ENCODE measurements at regions not wholly inside any gene's neighbourhood (a gene's known extent, or its start where the extent isn't known, plus 50 kb on each side); places are given as distances from the start of the nearest gene placed in this dataset.

DNA sequence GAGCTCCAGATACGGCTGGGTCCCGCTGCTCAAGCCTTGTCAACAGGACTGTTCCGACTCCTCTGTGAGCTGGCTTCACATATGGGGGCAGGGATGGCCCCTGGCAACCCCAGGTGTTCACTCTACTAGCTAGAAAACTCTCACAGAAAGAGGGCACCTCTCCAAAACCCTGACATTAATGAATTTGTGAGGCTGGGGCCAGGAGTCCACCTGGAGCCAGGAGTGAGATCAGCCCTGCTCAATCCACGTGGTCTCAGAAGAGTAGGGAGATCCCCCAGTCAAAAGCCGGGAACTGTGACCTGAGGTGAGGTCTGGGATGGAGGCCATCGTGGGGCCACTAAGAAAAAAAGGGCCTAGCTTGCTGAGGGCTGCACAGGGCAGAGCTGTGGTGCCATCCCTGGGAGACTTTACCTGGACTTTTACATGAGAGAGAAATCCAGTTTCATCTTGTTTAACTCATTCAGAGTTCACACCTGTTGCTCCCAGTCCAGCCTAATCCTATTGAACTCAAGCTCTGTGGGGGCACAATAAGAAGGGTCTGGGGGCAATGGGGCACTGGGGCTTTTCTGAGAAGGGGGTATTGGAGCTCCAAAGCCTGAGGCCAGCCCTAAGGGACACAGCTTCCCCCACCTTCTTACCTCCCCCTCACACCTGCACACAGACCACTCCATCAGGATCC lies 144.3 kb upstream of the MLN start:
- H3K9me3 Mint-ChIP-seq: no peaks in the 10 kb centered on the region
- intact Hi-C loops (cut with micrococcal nuclease): no loop called here
- CTCF ChIA-PET: interaction anchor here (0.6 to 1.3 kb wide), 3 partner anchors 11 to 204 kb away, joined by 3 read pairs; no protein-coding TSS in a partner anchor
- no peak for DNase-seq
- no peak overlapping the region for H3K27ac Mint-ChIP-seq
- H3K4me3 Mint-ChIP-seq: no peak overlapping the region
- no peaks in the 10 kb centered on the region for H3K4me1 Mint-ChIP-seq (ENCODE audit: low read depth)
- no peaks in the 10 kb centered on the region for H3K36me3 Mint-ChIP-seq (ENCODE audit: low read depth)
- no peaks in the 10 kb centered on the region for H3K27me3 Mint-ChIP-seq (ENCODE audit: low read depth)

DNA sequence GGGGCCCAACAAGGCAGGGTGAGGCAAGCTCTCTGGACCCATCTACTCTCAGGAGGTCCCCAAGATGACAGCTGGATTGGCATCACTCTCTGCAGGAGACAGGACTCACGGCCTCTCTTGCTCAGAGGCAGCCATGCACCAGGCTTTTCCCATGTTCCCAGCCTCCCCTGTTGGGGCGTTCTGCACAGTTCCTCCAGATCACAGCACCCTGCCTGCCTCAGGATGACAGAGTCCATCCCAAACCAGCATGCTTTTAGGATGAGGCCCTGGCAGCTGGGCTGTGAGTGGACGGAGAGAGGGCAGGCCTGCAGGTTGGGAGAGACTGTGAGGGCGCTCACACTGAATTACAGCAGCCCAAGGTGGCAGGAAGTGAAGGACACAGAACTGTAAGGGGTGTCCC lies 143.2 kb upstream of the MLN start:
- no peak overlapping the region for H3K27ac Mint-ChIP-seq
- no peaks in the 10 kb centered on the region for H3K9me3 Mint-ChIP-seq
- H3K27me3 Mint-ChIP-seq (ENCODE audit: low read depth): no peaks in the 10 kb centered on the region
- H3K4me1 Mint-ChIP-seq (ENCODE audit: low read depth): no peaks in the 10 kb centered on the region
- intact Hi-C loops (cut with micrococcal nuclease): no loop called here
- no peak overlapping the region for H3K4me3 Mint-ChIP-seq
- no peaks in the 10 kb centered on the region for H3K36me3 Mint-ChIP-seq (ENCODE audit: low read depth)
- CTCF ChIA-PET: no interaction called here
- no peak for DNase-seq

DNA sequence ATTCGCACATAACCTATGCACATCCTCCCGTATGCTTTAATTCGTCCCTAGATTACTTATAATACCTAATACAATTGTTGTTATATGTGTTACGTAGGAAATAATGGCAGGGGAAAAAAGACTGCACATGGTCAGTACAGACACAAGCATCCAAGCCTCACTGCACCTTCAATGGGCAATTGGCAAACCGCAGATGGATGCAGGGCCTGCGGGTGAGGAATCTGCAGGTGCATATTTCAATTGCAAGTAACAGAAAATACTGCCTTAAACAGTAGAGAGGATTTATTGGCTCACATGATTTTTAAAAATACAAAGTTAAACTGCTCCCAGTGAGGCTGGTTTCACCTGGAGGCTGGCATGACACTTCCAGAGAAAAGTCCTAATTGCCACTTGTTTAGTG lies 142.1 kb upstream of the MLN start:
- Mint-ChIP-seq H3K27me3 (ENCODE audit: low read depth) (no peaks in the 10 kb centered on the region), H3K4me1 (ENCODE audit: low read depth) (no peaks in the 10 kb centered on the region), H3K4me3 (no peak overlapping the region), H3K36me3 (ENCODE audit: low read depth) (no peaks in the 10 kb centered on the region), H3K27ac (no peak overlapping the region), H3K9me3 (no peaks in the 10 kb centered on the region)
- DNase-seq: no peak
- CTCF ChIA-PET: no interaction called here
- intact Hi-C loops (cut with micrococcal nuclease): no loop called here

DNA sequence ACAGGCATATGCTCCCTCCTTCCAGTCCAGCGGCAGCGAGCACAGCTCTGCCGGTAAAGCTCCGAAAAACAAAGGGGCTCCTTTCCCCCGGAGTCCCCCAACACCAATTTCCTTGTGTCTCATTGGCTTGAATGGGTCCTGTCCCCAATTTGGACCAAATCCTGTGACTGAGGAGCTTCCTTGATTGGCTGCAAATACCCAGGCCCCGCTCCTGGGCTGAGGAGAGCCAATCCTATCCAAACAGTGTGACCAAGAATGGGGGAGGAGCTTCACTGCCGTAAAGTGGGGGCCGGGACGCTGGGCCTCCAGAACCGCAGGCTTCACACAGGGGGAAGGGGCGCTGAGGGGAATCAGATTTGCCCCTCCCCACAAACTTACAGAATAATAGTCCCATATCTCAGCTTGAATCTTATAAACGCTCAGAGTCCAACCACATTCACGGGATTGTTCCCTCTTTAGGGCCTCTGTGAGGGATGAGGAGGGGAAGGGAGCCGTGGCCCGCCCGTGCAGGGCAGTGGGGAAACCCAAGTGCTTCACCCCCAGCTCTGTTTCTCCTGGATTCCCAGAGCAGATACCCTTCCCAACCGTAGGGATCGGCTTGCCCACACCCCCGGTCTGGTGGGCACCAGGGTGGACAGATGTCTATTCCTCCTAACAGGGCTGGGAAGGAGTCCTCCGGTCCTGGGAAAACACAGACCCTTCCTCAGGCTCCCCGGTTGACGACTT lies 141.0 kb upstream of the MLN start:
- no peak for DNase-seq
- CTCF ChIA-PET: no interaction called here
- no peaks in the 10 kb centered on the region for H3K27me3 Mint-ChIP-seq (ENCODE audit: low read depth)
- no peaks in the 10 kb centered on the region for H3K4me1 Mint-ChIP-seq (ENCODE audit: low read depth)
- H3K4me3 Mint-ChIP-seq: no peak overlapping the region
- intact Hi-C loops (cut with micrococcal nuclease): no loop called here
- H3K36me3 Mint-ChIP-seq (ENCODE audit: low read depth): no peaks in the 10 kb centered on the region
- H3K27ac Mint-ChIP-seq: no peak overlapping the region
- no peaks in the 10 kb centered on the region for H3K9me3 Mint-ChIP-seq

DNA sequence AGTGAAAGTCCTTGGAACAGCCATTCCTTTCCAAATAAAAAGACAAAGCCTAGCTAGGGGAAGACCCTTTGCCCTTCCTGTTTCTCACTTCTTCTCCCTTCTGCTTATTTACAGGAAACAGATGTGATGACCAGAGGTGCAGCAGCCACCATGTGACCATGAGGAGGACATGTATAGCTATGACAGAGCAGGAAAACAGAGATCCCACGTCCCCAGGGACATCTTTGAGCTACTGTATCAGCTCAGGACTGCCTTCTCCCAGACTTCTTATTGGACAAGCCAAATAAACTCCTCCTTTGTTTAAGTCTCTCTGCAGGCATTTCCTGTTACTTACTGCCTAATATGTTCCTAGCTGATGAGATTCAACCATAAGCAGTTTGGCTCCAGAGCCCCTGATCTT lies 133.1 kb upstream of the MLN start:
- Mint-ChIP-seq H3K27ac (no peak overlapping the region), H3K4me1 (ENCODE audit: low read depth) (no peaks in the 10 kb centered on the region), H3K9me3 (no peaks in the 10 kb centered on the region), H3K27me3 (ENCODE audit: low read depth) (no peaks in the 10 kb centered on the region), H3K36me3 (ENCODE audit: low read depth) (no peaks in the 10 kb centered on the region), H3K4me3 (no peak overlapping the region)
- CTCF ChIA-PET: interaction anchor here (0.6 to 0.9 kb wide), 2 partner anchors 273 to 707 kb away, joined by 3 read pairs; no protein-coding TSS in a partner anchor
- intact Hi-C loops (cut with micrococcal nuclease): no loop called here
- no peak for DNase-seq

DNA sequence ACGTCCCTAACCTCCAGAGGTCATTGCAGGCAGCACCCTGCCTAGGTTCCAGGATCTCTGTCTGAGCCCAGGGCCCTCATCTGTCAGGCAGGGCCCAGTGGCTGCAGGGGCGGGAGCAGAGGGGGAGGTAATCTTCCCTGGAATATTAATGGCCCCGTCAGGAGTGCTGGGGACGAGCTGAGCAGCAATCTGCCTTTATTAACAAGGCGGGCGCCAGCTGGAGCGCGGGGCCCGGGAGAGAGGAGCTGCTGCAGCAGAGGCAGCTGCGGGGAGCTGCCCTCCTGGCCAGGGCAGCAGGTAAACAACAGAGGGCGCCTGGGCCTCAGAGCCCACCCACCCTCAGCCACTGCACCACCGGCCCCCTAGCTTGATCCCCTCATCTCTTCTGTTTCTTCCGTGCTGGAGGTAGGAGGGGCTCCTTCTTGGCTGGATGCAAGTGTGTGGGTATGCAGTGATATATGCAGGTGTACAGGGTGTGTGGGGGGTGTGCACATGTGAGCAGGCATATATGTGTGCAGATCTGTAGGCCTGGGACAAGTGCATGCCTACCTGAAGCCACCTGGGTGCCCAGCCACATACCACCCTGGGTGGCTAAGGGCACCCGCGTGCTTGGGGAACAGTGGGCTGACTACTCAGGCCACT lies 131.8 kb upstream of the MLN start:
- H3K36me3 Mint-ChIP-seq (ENCODE audit: low read depth): no peaks in the 10 kb centered on the region
- H3K9me3 Mint-ChIP-seq: no peaks in the 10 kb centered on the region
- no peak for DNase-seq
- no peak overlapping the region for H3K27ac Mint-ChIP-seq
- H3K27me3 Mint-ChIP-seq (ENCODE audit: low read depth): no peaks in the 10 kb centered on the region
- H3K4me3 Mint-ChIP-seq: no peak overlapping the region
- CTCF ChIA-PET: interaction anchor here (0.7 kb wide), 1 partner anchor 26 kb away, joined by 3 read pairs; no protein-coding TSS in a partner anchor
- intact Hi-C loops (cut with micrococcal nuclease): no loop called here
- no peaks in the 10 kb centered on the region for H3K4me1 Mint-ChIP-seq (ENCODE audit: low read depth)

DNA sequence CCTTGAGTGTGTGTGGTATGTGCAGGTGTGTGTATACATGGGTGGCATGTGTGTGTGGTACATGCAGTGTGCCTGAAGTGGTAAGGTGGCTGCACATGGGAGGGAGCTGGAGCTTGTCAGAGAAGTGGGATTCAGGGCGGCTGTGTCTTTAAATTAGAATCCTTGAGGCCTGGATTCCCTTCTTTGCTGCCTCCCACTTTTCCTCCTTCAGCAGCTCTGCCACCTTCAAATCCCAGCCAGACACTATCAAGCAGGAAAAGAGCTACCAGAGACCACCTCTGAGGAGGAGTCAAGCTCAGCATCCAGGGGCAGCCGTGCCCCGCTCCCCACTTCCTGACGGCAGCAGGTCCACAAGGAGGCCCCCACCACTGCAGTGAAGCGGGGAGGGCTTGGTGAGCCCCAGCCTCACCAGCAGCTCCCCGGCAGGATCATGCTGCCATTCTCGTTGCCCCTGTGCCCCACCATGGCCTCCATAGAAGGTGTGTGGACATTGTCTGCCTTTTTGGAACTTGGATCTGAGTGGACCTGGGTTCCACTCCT lies 131.0 kb upstream of the MLN start:
- H3K36me3 Mint-ChIP-seq (ENCODE audit: low read depth): no peaks in the 10 kb centered on the region
- CTCF ChIA-PET: interaction anchor here (0.6 kb wide), 1 partner anchor 219 kb away, joined by 4 read pairs; no protein-coding TSS in a partner anchor

DNA sequence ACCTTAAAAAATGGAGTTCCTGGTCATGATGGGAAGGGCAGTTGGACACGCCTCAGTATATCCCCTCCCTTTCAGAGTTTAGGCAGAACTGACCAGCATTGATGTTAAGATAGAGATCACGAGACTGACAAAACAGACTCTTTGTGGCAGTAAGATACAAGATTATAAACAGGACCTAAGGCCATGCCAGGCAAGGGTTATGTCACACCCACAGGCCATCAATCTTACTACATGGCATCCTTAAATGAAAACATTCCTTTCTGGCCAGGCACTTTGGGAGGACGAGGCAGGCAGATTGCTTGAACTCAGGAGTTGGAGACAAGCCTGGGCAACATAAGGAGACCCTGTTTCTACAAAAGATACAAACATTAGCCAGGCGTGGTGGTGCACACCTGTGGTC lies 129.3 kb upstream of the MLN start:
- CTCF ChIA-PET: no interaction called here
- Mint-ChIP-seq H3K4me1 (ENCODE audit: low read depth) (no peaks in the 10 kb centered on the region), H3K27me3 (ENCODE audit: low read depth) (no peaks in the 10 kb centered on the region), H3K4me3 (no peak overlapping the region), H3K9me3 (no peaks in the 10 kb centered on the region), H3K36me3 (ENCODE audit: low read depth) (no peaks in the 10 kb centered on the region), H3K27ac (no peak overlapping the region)
- no peak for DNase-seq
- intact Hi-C loops (cut with micrococcal nuclease): no loop called here

More for the DNA sequence above, 131.0 kb upstream of the MLN start:
- no peaks in the 10 kb centered on the region for H3K27me3 Mint-ChIP-seq (ENCODE audit: low read depth)
- no peaks in the 10 kb centered on the region for H3K4me1 Mint-ChIP-seq (ENCODE audit: low read depth)
- H3K4me3 Mint-ChIP-seq: no peak overlapping the region
- DNase-seq: no peak
- intact Hi-C loops (cut with micrococcal nuclease): no loop called here
- no peak overlapping the region for H3K27ac Mint-ChIP-seq
- no peaks in the 10 kb centered on the region for H3K9me3 Mint-ChIP-seq

DNA sequence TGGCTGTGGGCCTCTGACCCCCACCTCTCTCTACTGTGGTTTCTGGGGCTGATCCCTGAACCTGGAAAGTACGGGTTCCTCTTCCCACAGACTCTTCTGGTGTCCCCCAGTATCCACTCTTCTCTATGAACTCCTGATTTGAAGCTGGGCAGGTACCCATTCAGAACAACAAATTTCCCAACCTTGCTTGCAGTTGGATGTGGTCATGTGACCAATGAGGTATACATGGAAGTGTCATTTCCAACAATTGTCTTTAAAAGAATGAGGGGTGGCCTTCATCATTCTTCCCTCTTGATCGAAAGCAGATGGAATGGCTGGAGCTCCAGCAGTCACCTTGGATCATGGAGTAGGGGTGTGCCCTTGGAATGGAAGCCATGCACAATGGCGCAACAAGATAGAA lies 128.0 kb upstream of the MLN start:
- H3K4me1 Mint-ChIP-seq (ENCODE audit: low read depth): no peaks in the 10 kb centered on the region
- no peak for DNase-seq
- intact Hi-C loops (cut with micrococcal nuclease): no loop called here
- no peaks in the 10 kb centered on the region for H3K36me3 Mint-ChIP-seq (ENCODE audit: low read depth)
- CTCF ChIA-PET: no interaction called here
- no peak overlapping the region for H3K27ac Mint-ChIP-seq
- no peaks in the 10 kb centered on the region for H3K27me3 Mint-ChIP-seq (ENCODE audit: low read depth)
- no peaks in the 10 kb centered on the region for H3K9me3 Mint-ChIP-seq
- no peak overlapping the region for H3K4me3 Mint-ChIP-seq

DNA sequence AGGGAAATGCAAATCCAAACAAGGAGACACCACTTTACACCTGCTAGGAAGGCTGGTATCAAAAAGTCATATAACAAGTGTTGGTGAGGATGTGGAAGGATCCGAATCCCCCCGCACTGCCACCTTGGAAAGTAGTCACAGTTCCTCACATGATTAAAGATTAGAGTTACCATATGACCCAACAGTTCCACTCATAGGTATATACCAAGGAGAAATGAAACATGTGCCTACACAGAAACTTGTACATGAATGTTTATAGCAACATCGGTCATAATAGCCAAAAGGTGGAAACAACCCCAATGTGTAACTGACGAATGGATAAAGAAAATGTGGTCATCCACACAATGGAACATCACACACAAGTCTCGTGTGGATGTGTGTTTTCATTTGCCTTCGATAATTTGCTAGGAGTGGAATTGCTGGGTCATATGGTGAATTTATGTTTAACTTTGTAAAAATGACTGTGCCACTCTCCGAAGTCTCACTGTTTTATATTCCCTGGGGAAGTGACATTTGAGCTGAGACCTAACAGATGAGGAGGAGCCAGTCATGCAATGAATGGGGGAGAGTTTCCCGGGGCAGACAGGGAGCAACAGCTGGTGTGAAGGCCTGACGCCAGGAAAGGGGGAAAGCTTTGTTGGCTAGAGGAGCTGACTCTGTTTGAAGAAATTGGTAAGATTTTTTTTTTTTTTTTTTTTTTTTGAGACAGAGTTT lies 125.9 kb upstream of the MLN start:
- H3K4me1 Mint-ChIP-seq (ENCODE audit: low read depth): no peaks in the 10 kb centered on the region
- no peak for DNase-seq
- no peaks in the 10 kb centered on the region for H3K27me3 Mint-ChIP-seq (ENCODE audit: low read depth)
- H3K4me3 Mint-ChIP-seq: no peak overlapping the region
- H3K36me3 Mint-ChIP-seq (ENCODE audit: low read depth): no peaks in the 10 kb centered on the region
- no peak overlapping the region for H3K27ac Mint-ChIP-seq
- H3K9me3 Mint-ChIP-seq: no peaks in the 10 kb centered on the region
- intact Hi-C loops (cut with micrococcal nuclease): no loop called here
- CTCF ChIA-PET: interaction anchor here (0.6 to 1.5 kb wide), 2 partner anchors 18 to 159 kb away, joined by 3 to 4 read pairs; no protein-coding TSS in a partner anchor

DNA sequence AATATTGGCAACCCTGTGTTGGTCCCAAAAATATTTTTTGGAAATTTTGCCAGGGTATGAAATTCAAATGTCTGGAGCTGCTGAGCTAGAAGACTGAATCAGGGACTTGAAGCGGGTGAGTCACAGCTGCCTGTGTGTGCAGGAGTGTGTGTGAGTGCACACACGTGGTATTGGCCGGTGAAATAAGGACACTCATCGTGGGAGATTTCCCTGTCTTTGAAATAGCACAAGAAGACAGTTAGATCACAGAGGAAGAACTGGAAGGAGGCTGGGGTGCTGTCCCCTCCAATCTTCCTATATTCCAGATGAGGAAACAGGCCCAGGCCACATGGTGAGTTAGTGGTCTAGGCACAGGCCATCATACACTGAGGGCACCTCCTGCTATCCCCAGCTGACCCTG lies 123.8 kb upstream of the MLN start:
- intact Hi-C loops (cut with micrococcal nuclease): no loop called here
- peaks cover 2% of the 10 kb centered on the region for H3K4me1 Mint-ChIP-seq (ENCODE audit: low read depth)
- no peak overlapping the region for H3K27ac Mint-ChIP-seq
- H3K4me3 Mint-ChIP-seq: no peak overlapping the region
- no peaks in the 10 kb centered on the region for H3K9me3 Mint-ChIP-seq
- DNase-seq: no peak
- H3K36me3 Mint-ChIP-seq (ENCODE audit: low read depth): no peaks in the 10 kb centered on the region
- no peaks in the 10 kb centered on the region for H3K27me3 Mint-ChIP-seq (ENCODE audit: low read depth)
- CTCF ChIA-PET: no interaction called here

DNA sequence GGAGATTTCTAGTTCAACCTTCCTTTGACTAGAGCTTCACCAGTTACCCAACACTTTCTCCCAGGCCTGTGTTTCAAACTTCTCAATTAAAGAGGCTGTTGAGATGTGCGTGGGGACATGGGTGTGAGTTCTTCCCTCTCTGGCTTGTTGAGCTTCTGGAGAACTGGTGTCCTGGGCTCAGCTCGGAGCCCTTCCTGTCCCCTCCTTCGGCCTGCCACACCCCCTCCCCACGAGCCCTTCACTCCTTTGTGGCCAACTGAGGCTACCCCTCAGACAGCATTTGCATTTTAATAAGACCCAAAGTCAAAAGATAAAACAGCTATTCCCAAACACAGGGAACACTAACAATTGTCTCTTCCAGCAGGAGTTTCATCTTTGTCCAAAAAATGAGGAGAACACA lies 123.3 kb upstream of the MLN start:
- Mint-ChIP-seq H3K4me3 (no peak overlapping the region), H3K27ac (no peak overlapping the region), H3K36me3 (ENCODE audit: low read depth) (no peaks in the 10 kb centered on the region), H3K27me3 (ENCODE audit: low read depth) (no peaks in the 10 kb centered on the region), H3K9me3 (no peaks in the 10 kb centered on the region), H3K4me1 (ENCODE audit: low read depth) (peaks cover 2% of the 10 kb centered on the region)
- no peak for DNase-seq
- CTCF ChIA-PET: no interaction called here
- intact Hi-C loops (cut with micrococcal nuclease): no loop called here

Data from activated naive CD4-positive, alpha-beta T cell treated with anti-CD3 and anti-CD28 coated beads for 36 hours (primary cell).